ENCODE measurements at regions not wholly inside any gene's neighbourhood (a gene's known extent, or its start where the extent isn't known, plus 50 kb on each side); places are given as distances from the start of the nearest gene placed in this dataset.

GRCh38 chr3:150022381-150023238 lies 51.9 kb upstream of the PFN2 start:
- Histone ChIP-seq H3K4me3 (no peak overlapping the region), H3K9me3 (peaks cover 0 to 25% (median 0%) of the 10 kb centered on the region in 3 donors), H3K36me3 (no peaks in the 10 kb centered on the region), H3K27me3 (no peaks in the 10 kb centered on the region), H3K27ac (no peak overlapping the region), H3K4me1 (no peaks in the 10 kb centered on the region)
- ATAC-seq = no peak
- no peak for TF ChIP-seq POLR2A (IDR thresholded peaks at IDR 0.05)
- no peak for TF ChIP-seq CTCF (IDR thresholded peaks at IDR 0.05)
- no peak for TF ChIP-seq EP300 (IDR thresholded peaks at IDR 0.05)
- no peak for TF ChIP-seq POLR2AphosphoS5 (IDR thresholded peaks at IDR 0.05)
- WGBS, 2 donors (ENCODE audit: low coverage in 1 of 2) = 75 to 95% methylated on average over 2 to 8 of the region's 9 CpGs

GRCh38 chr3:150020527-150020926 lies 49.8 kb upstream of the PFN2 start:
- Histone ChIP-seq H3K27me3 (no peaks in the 10 kb centered on the region), H3K9me3 (peaks cover 0 to 13% (median 0%) of the 10 kb centered on the region in 3 donors), H3K36me3 (no peaks in the 10 kb centered on the region), H3K27ac (no peak overlapping the region), H3K4me1 (no peaks in the 10 kb centered on the region), H3K4me3 (no peak overlapping the region)
- 100% methylated on average over 1 of the region's 1 CpG; no CpG with 5 or more reads in 1 of the 2 donors for WGBS, 2 donors (ENCODE audit: low coverage in 1 of 2)
- no peak for TF ChIP-seq POLR2AphosphoS5 (IDR thresholded peaks at IDR 0.05)
- no peak for TF ChIP-seq POLR2A (IDR thresholded peaks at IDR 0.05)
- TF ChIP-seq CTCF (IDR thresholded peaks at IDR 0.05) = no peak
- TF ChIP-seq EP300 (IDR thresholded peaks at IDR 0.05) = no peak
- no peak for ATAC-seq

Small RNA genes lying in the stretch of these regions (small RNA-seq; reads per million reads assigned to genes)
- 0 reads per million in 4 donors for gene RF00004
- gene RPL32P9 = 0 reads per million in 4 donors

All from gastroesophageal sphincter (tissue), 4 donors.